ENCODE measurements at regions not wholly inside any gene's neighbourhood (a gene's known extent, or its start where the extent isn't known, plus 50 kb on each side); places are given as distances from the start of the nearest gene placed in this dataset.

GRCh38 chr2:65501074-65501473 lies 68.7 kb upstream of the SPRED2 start:
- H4K8ac ChIP-seq (ENCODE audit: low read depth in 2 of 2, low read length in 2 of 2): no peak overlapping the region
- no peak for ATAC-seq (ENCODE audit: low read depth)

More at GRCh38 chr2:65501074-65501473, 68.7 kb upstream of the SPRED2 start:
- H3K9ac ChIP-seq (ENCODE audit: low read depth, low read length): no peak overlapping the region
- H3K27ac ChIP-seq (ENCODE audit: insufficient read depth, low read length): no peak overlapping the region
- no peak for DNase-seq
- no peak overlapping the region for H2AK5ac ChIP-seq (ENCODE audit: low read depth, low read length)
- no peak overlapping the region for H3K4ac ChIP-seq (ENCODE audit: low read depth, low read length)
- 92% methylated on average over 2 of the region's 10 CpGs; no CpG with 5 or more reads in 1 of the 2 experiments for WGBS, 2 experiments (ENCODE audit: extremely low coverage in 2 of 2, insufficient read length in 1 of 2)
- no peak overlapping the region for H2BK120ac ChIP-seq (ENCODE audit: low read depth, low read length)
- H4K5ac ChIP-seq (ENCODE audit: low read depth, low read length): no peak overlapping the region
- no peak overlapping the region for H3K56ac ChIP-seq (ENCODE audit: extremely low read depth, insufficient read depth, low read length)
- no peak overlapping the region for H3K18ac ChIP-seq (ENCODE audit: low read depth, low read length)
- no peaks in the 10 kb centered on the region for H3K36me3 ChIP-seq (ENCODE audit: control insufficient read depth, insufficient read depth, low read length)
- CTCF ChIA-PET: interaction anchor here (0.6 kb wide), 1 partner anchor 1792 kb away, joined by 3 read pairs; no protein-coding TSS in a partner anchor
- intact Hi-C loops (cut with micrococcal nuclease): no loop called here
- no peak overlapping the region for H3K4me2 ChIP-seq (ENCODE audit: low read depth, low read length)
- no peaks in the 10 kb centered on the region for H3K9me3 ChIP-seq (ENCODE audit: control insufficient read depth, insufficient read depth, low read length)
- in situ Hi-C loops (cut with MboI; ENCODE audit: low sequenced_read_pairs): no loop called here
- no peaks in the 10 kb centered on the region for H3K9me1 ChIP-seq (ENCODE audit: insufficient read depth, low read length)
- no TSS peak for BruUV-seq (replicated peaks)
- peaks cover 29% of the 10 kb centered on the region for H3K27me3 ChIP-seq (ENCODE audit: control insufficient read depth, insufficient read depth, low read length)
- H3K4me3 ChIP-seq (ENCODE audit: insufficient read depth, low read depth, low read length): no peak overlapping the region
- dilution Hi-C loops (cut with HindIII; ENCODE audit: low sequenced_read_pairs, unreplicated experiment): no loop called here
- POLR2A ChIA-PET (ENCODE audit: unreplicated experiment): no interaction called here
- no peak overlapping the region for H4K91ac ChIP-seq (ENCODE audit: insufficient read depth, low read depth, low read length)
- no peak for TF ChIP-seq BHLHE40 (IDR thresholded peaks at IDR 0.05; ENCODE audit: low read depth, low read length)
- no peak for TF ChIP-seq USF2 (IDR thresholded peaks at IDR 0.05; ENCODE audit: low read depth, low read length)
- no peak for TF ChIP-seq MAZ (IDR thresholded peaks at IDR 0.05; ENCODE audit: borderline replicate concordance, low read depth, low read length)
- no peak for TF ChIP-seq MXI1 (IDR thresholded peaks at IDR 0.05; ENCODE audit: borderline replicate concordance, low read depth, low read length)
- TF ChIP-seq FOS (IDR thresholded peaks at IDR 0.05; ENCODE audit: low read depth, low read length): no peak
- no peak for TF ChIP-seq RCOR1 (IDR thresholded peaks at IDR 0.05; ENCODE audit: insufficient replicate concordance, low read length)
- TF ChIP-seq MAFK (IDR thresholded peaks at IDR 0.05; ENCODE audit: low read depth, low read length): no peak
- no peak for TF ChIP-seq CHD1 (IDR thresholded peaks at IDR 0.05; ENCODE audit: low read depth, low read length)
- TF ChIP-seq, protein P1, sequence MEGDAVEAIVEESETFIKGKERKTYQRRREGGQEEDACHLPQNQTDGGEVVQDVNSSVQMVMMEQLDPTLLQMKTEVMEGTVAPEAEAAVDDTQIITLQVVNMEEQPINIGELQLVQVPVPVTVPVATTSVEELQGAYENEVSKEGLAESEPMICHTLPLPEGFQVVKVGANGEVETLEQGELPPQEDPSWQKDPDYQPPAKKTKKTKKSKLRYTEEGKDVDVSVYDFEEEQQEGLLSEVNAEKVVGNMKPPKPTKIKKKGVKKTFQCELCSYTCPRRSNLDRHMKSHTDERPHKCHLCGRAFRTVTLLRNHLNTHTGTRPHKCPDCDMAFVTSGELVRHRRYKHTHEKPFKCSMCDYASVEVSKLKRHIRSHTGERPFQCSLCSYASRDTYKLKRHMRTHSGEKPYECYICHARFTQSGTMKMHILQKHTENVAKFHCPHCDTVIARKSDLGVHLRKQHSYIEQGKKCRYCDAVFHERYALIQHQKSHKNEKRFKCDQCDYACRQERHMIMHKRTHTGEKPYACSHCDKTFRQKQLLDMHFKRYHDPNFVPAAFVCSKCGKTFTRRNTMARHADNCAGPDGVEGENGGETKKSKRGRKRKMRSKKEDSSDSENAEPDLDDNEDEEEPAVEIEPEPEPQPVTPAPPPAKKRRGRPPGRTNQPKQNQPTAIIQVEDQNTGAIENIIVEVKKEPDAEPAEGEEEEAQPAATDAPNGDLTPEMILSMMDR (conservative IDR thresholded peaks at IDR 0.05; ENCODE audit: low read depth, low read length): no peak
- H3K14ac ChIP-seq (replicated peaks; ENCODE audit: low read depth, low read length): no peak overlapping the region
- no peak overlapping the region for H2BK15ac ChIP-seq (ENCODE audit: low read depth, low read length)
- H3K23ac ChIP-seq (ENCODE audit: low read depth, low read length): no peak overlapping the region
- H2AK9ac ChIP-seq (replicated peaks; ENCODE audit: low read depth, low read length, poor library complexity): no peak overlapping the region
- no peak overlapping the region for H2AFZ ChIP-seq (replicated peaks; ENCODE audit: low read length, poor library complexity)
- no peak overlapping the region for H2BK5ac ChIP-seq (ENCODE audit: low read depth, low read length, poor library complexity, severe bottlenecking)
- no peaks in the 10 kb centered on the region for H3K4me1 ChIP-seq (ENCODE audit: control insufficient read depth, insufficient read depth, low read length)
- no peak overlapping the region for H2BK20ac ChIP-seq (ENCODE audit: low read depth, low read length)
- H3K79me1 ChIP-seq (ENCODE audit: low read depth in 1 of 2, low read length in 2 of 2): no peaks in the 10 kb centered on the region
- H4K20me1 ChIP-seq (ENCODE audit: insufficient read depth, low read length): no peaks in the 10 kb centered on the region

Data from IMR-90 (cell line).